ENCODE measurements at regions not wholly inside any gene's neighbourhood (a gene's known extent, or its start where the extent isn't known, plus 50 kb on each side); places are given as distances from the start of the nearest gene placed in this dataset.

DNA sequence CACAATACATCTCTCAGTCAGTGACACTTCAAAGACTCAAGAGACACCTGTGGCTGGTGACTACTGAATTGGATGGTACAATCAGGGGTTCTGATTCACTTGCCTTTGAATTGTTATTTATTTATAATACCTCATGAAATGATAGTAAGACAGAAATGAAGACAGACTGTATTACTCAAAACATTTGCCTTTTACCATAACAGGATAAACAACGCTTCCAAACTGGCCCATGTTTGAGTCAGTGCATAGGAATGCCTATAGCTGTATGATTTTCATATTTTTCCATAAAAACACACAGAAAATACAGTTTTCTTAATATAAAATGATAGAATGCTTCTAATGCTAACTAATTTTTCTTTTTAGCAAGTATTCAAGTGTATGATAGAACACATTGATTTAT is 59.5 kb upstream of the FGF14 start:
- Histone ChIP-seq H3K4me1 (ENCODE audit: low read length) (peaks cover 4% of the 10 kb centered on the region), H3K4me3 (ENCODE audit: low read length) (no peak overlapping the region), H2AFZ (ENCODE audit: low read length) (no peak overlapping the region), H3K79me2 (ENCODE audit: low read length) (no peaks in the 10 kb centered on the region), H3K27me3 (ENCODE audit: low read length) (no peaks in the 10 kb centered on the region), H3K4me2 (ENCODE audit: low read depth, low read length, poor library complexity, severe bottlenecking) (no peak overlapping the region), H3K9me3 (ENCODE audit: low read length) (no peaks in the 10 kb centered on the region), H3K36me3 (ENCODE audit: insufficient read depth, low read length) (no peaks in the 10 kb centered on the region), H4K20me1 (ENCODE audit: insufficient read depth, low read depth, low read length) (no peaks in the 10 kb centered on the region), H3K27ac (ENCODE audit: low read length) (no peak overlapping the region), H3K9me2 (replicated peaks; ENCODE audit: insufficient read depth, low read length) (no peaks in the 10 kb centered on the region), H3K9ac (ENCODE audit: low read length) (no peak overlapping the region)
- DNase-seq = no peak

DNA sequence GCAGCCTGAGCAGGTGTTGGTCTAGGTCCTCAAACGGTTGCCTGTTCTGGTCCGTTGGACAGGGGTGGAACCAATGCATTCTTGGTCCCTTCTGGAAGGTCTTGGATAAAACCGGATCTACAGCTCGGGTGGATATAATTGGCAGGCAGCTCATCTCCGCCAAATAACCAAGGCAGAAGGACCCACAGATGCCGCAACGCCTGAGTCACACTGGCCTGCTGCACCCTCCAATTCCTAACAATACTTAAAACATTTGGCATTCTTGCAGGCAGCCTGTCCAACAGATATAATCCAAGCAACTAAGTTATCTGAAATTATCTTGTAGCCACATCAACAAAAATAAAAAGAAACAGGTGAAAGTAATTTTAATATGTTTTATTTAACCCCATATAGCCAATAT is 59.0 kb upstream of the FGF14 start:
- H3K9ac ChIP-seq (ENCODE audit: low read length) = no peak overlapping the region
- H3K79me2 ChIP-seq (ENCODE audit: low read length) = no peaks in the 10 kb centered on the region
- peaks cover 4% of the 10 kb centered on the region for H3K4me1 ChIP-seq (ENCODE audit: low read length)
- DNase-seq = no peak
- H3K36me3 ChIP-seq (ENCODE audit: insufficient read depth, low read length) = no peaks in the 10 kb centered on the region
- no peak overlapping the region for H3K4me3 ChIP-seq (ENCODE audit: low read length)
- H3K9me3 ChIP-seq (ENCODE audit: low read length) = no peaks in the 10 kb centered on the region
- no peaks in the 10 kb centered on the region for H3K27me3 ChIP-seq (ENCODE audit: low read length)
- H2AFZ ChIP-seq (ENCODE audit: low read length) = no peak overlapping the region
- H3K9me2 ChIP-seq (replicated peaks; ENCODE audit: insufficient read depth, low read length) = no peaks in the 10 kb centered on the region
- H3K27ac ChIP-seq (ENCODE audit: low read length) = no peak overlapping the region
- no peak overlapping the region for H3K4me2 ChIP-seq (ENCODE audit: low read depth, low read length, poor library complexity, severe bottlenecking)
- no peaks in the 10 kb centered on the region for H4K20me1 ChIP-seq (ENCODE audit: insufficient read depth, low read depth, low read length)

- no peak overlapping the region for H3K9ac ChIP-seq (ENCODE audit: low read length)
- H3K4me1 ChIP-seq (ENCODE audit: low read length) = peaks cover 4% of the 10 kb centered on the region
- no peak for DNase-seq
- no peaks in the 10 kb centered on the region for H3K79me2 ChIP-seq (ENCODE audit: low read length)
- H4K20me1 ChIP-seq (ENCODE audit: insufficient read depth, low read depth, low read length) = no peaks in the 10 kb centered on the region
- no peaks in the 10 kb centered on the region for H3K9me3 ChIP-seq (ENCODE audit: low read length)
- H3K36me3 ChIP-seq (ENCODE audit: insufficient read depth, low read length) = no peaks in the 10 kb centered on the region
- H3K4me2 ChIP-seq (ENCODE audit: low read depth, low read length, poor library complexity, severe bottlenecking) = no peak overlapping the region
- H2AFZ ChIP-seq (ENCODE audit: low read length) = no peak overlapping the region
- H3K27ac ChIP-seq (ENCODE audit: low read length) = no peak overlapping the region
- no peak overlapping the region for H3K4me3 ChIP-seq (ENCODE audit: low read length)
- H3K9me2 ChIP-seq (replicated peaks; ENCODE audit: insufficient read depth, low read length) = no peaks in the 10 kb centered on the region
- no peaks in the 10 kb centered on the region for H3K27me3 ChIP-seq (ENCODE audit: low read length)
These were observed 51.0 kb upstream of the FGF14 start for GRCh38 chr13:102452836-102453235.
